NCI-H69 (cell line): ENCODE measurements at regions not wholly inside any gene's neighbourhood (a gene's known extent, or its start where the extent isn't known, plus 50 kb on each side); places are given as distances from the start of the nearest gene placed in this dataset.
A peak's percentile ranks its signal among the peaks of the same experiment; 100 is the strongest.
"Not testable (repeated sequence)": the region's sequence is repeated elsewhere in the genome, so short reads cannot be mapped to it uniquely, and the experiment has no call there.

Experiments used
- DNase-seq: peaks from one replicate; lab custom pipeline; 2025; lab: John Stamatoyannopoulos, UW

DNA sequence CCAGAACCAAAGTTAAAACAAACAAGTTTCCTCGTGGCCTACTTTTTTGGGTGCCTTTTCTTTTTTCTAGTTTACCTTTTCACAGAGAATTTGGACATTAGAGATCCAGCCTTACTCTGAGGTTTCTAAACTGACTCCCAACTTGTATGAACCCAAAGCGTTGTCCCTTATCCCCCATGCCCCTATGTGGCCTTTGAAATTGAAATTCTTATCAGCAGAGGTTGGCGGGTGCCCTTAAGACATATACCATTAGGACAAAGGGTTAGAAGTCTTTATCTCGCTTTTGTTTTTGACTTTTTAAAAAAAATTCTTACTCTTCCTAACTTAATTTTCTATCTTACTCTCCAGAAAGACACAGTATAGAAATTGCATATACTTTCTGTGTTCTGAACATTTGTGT lies 76.3 kb upstream of the C7orf33 start:
- no peak for DNase-seq

DNA sequence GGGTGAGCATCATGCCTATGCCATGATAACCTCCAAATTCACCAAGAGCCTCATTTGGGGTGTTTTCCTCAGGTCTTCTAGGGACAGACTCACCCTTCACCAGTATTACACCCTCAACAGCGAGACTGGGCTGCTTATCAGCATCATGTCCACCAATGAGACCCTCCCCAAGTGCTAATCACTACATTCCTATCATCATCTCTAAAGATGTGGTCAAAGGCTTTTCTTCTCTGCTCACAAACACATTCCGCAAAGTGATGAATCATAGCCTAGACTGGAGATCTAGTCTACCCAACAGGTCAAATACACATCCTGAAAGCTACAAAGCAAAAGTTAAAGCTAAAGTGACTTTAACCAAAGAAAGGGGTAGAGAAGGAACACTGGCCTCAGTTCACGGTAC lies 75.3 kb upstream of the C7orf33 start:
- no peak for DNase-seq

DNA sequence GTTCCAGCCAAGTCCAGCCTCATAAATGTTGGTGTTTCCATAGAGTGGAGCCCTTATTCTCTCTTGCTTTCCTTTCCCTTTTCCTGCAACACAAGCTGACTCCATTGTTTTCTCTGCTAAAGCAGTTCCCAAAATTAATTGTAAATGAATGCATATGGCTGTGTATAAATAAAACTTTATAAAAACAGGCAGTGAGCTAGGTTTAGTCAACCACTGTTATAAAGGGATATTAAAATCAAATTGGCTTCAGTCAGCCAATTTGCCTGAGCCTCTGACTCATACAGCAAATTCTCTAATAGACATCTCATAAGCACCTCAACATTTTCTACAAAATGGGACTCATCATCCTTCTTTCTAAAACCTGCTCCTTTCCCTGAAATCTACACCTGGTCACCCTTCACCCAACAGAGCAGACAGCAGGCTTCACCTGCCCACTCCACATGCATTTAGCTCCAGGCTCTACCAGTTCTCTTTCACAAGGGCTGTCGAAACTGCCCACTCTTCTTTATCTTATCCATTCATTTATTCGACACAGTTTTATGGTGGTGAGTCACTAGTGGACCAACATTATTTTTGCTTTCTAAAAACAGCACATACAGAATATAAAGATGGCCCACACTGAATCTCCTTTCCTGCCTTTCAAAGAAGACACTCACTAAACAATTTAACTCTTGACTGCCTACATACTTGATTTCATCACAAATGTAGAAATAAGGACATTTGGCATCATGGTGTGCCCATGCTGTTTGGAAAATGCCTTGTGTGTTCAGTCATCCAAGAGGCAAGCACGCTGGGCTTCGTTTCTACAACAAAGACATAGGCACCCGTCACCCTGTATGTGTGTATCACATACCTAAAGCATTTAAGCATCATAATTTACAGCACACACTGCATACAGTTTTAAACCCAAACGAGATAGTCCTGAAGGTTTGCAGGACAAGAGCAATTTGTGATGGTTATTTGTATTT lies 74.6 kb upstream of the C7orf33 start:
- DNase-seq, result peak; percentile 14

DNA sequence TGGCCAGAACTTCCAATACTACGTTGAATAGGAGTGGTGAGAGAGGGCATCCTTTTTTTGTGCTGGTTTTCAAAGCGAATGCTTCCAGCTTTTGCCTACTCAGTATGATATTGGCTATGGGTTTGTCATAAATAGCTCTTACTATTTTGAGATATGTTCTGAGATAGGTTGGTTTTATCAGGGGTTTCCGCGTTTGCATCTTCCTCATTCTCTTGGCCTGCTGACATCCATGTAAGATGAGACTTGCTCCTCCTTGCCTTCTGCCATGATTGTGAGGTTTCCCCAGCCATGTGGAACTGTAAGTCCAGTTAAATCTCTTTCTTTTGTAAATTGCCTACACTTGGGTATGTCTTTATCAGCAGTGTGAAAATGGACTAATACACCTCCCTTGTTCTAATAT lies 71.2 kb upstream of the C7orf33 start:
- not testable (repeated sequence) for DNase-seq

DNA sequence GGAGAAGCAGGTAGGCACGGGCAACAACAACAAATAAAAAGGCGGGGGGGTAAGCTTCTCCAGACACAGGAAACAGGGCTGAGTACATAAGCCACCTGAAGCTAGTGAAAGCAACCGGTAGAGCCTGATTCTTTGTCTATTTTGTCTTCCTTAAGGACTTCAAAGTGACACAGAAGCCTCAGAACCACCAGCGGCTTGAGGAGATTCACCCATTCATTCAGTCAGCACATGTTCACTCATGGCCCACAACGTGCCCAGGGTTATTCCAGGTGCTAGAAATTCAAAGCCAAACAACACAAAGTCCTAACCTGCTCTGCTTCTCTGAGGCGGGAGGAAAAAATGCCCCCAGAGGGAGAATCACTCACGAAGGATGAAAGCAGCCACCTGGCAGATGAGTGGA lies 69.3 kb upstream of the C7orf33 start:
- DNase-seq, result no peak

DNA sequence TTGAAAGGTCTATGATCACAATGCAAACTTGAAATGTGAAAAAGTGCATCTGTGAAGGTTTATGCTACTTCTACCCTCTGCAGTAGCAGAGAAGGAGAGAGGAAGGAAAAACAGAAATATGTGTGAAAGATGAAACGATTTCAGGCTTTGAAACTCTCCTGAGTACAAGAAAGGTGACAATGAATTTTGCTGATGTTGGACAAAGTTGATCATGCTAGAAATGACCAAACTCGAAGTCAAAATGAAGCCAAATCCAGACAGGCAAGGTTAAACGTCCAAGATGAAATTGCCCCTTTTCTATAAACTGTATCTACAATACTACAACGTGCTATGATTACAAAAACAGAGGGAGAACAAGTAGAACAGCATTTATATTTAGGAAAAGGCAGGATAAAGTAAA lies 67.0 kb upstream of the C7orf33 start:
- DNase-seq, result no peak

DNA sequence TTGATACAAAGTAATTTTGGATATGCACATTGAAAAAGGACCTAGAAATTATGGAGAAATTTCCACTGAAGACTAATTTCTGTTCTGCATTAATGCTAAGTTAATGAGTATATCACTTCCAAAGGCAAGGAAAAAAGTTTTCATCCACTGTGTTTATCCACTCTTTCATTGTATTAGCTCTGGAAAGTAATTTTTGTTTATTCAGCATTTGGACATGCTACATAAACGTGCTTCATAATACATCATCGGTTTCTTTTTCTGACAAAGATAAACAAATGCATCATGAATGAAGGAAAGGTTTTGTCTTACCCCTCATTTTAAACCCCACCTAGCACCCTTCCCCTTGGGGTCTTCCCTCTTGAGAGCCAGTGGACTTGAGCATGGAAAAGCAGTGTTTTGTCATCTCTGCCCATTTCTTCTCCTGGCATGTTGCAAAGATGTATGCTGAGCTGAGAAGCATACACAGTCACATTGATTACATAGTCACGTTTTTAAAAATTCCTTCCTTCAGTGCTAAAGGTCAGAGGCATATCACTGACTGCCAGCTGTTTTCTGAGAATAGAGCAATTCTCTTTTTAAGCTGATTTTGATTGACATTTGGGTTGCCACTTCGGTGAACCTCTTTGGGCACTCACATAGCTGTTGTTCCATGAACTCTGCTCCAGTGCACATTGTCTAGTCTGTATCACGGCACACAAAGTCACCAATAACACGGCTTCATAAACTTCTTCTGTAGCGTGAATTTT lies 65.9 kb upstream of the C7orf33 start:
- DNase-seq, result no peak

DNA sequence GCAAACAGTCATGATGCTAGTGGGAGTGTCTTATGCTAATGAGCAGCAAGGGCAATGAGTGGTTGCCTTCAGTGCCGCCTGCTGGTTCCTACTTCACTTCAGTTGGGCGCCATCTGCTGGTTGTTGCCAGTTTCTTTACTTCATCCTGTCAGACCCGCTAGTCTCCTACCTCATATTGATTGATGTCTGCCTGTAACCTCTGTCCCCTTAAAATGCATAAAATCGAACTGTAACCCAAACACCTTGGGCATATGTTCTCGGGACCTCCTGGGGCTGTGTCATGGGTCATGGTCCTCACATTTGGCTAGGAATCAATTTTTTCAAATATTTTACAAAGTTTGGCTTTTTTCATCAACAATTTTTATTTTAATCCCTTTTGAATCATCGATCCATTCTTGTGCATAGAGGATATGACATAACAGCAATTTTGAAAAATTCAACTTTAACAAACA lies 62.8 kb upstream of the C7orf33 start:
- peak; percentile 96 for DNase-seq

DNA sequence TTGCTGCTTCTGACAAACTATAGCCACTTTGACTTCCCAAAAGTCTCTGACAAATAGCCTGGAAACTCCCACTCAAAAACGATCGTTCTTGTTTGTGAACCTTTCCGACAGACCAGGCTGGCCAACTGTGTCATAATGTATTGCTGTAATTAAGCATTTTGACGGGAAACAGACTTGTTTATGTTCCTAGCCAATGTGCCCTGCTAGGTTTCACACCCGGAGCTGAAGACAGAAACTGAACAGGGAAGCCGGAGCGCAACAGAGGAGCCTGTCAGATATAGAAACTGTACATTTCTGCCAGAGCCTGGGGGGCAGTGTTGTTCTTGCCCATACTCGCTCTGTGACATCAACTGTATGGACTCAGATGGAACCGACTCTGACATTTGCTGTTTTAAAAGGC lies 55.3 kb upstream of the C7orf33 start:
- DNase-seq, result peak; percentile 58

DNA sequence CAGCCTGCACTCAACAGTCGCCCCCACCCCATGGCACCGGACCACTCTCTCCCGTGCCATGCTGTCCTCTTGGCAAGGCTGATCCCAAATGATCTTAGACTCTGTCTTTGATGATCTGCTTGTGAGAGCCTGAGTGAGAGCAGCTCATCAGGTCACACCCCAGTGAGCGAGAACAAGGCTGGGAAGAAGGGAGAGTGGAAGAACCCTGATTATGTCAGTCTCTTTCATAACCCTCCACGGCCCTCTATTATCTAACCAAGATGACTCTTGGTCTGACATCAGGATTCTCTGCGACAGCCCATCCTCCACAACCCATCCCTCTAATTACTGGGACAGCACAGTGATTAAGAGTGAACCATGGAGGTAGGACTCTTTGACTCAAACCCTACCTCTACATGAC lies 53.1 kb upstream of the C7orf33 start:
- DNase-seq, result no peak

DNA sequence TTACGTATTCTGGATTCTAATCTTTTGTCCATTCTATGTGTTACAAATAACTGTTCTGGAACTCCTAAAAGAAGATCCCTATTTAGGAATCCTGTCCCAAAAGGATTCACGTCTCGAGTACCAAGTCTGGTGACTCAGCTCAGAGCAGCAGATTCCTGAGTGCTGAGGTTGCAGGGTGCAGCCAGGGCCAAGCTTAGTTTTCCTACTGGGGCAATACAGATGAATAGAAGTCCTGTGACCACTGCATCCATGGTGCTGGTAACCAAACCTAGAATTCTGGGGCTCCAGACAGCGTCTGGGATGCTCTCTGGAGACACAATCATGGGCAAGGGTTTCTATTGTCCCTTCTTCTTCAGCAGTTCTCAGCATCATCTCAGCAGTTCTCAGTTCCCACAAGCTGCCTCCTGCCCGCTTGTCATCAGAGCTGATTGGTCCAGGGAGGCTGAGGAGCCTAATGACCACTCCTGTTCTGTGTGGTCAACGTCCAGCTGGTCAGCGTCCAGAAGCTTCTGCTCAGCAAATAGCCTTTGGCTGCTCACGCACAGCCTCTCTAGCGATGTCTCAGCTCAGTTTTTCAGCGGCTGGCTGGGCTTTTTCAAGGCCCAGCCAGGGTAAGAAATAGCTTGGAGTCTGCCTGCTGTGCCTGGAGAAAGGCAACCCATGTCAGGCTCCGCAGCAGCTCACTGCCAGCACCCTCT lies 50.4 kb upstream of the C7orf33 start:
- DNase-seq, result no peak
